ENCODE measurements at regions not wholly inside any gene's neighbourhood (a gene's known extent, or its start where the extent isn't known, plus 50 kb on each side); places are given as distances from the start of the nearest gene placed in this dataset.

GRCh38 chr7:117997862-117998825 is 124.9 kb upstream of the CTTNBP2 start:
- no peak for TF ChIP-seq CTCF (IDR thresholded peaks at IDR 0.05; ENCODE audit: insufficient read depth, low read length, poor library complexity, severe bottlenecking)
- DNase-seq (ENCODE audit: extremely low read depth, insufficient read length), result no peak

GRCh38 chr7:118000480-118001202 is 127.4 kb upstream of the CTTNBP2 start:
- DNase-seq (ENCODE audit: extremely low read depth, insufficient read length), result no peak
- no peak for TF ChIP-seq CTCF (IDR thresholded peaks at IDR 0.05; ENCODE audit: insufficient read depth, low read length, poor library complexity, severe bottlenecking)
- no peaks in the 10 kb centered on the region for H3K27me3 ChIP-seq (replicated peaks; ENCODE audit: control insufficient read depth, insufficient read depth, low read length)

More at GRCh38 chr7:117997862-117998825, 124.9 kb upstream of the CTTNBP2 start:
- Histone ChIP-seq H3K27me3 (replicated peaks; ENCODE audit: control insufficient read depth, insufficient read depth, low read length) (no peaks in the 10 kb centered on the region), H3K4me3 (replicated peaks; ENCODE audit: low read depth, low read length) (no peak overlapping the region), H3K36me3 (ENCODE audit: control insufficient read depth, insufficient read depth, low read length) (no peaks in the 10 kb centered on the region)

GRCh38 chr7:118003476-118003875 is 130.2 kb upstream of the CTTNBP2 start:
- Histone ChIP-seq H3K4me3 (replicated peaks; ENCODE audit: low read depth, low read length) (no peak overlapping the region), H3K27me3 (replicated peaks; ENCODE audit: control insufficient read depth, insufficient read depth, low read length) (no peaks in the 10 kb centered on the region), H3K36me3 (ENCODE audit: control insufficient read depth, insufficient read depth, low read length) (no peaks in the 10 kb centered on the region)
- no peak for DNase-seq (ENCODE audit: extremely low read depth, insufficient read length)
- no peak for TF ChIP-seq CTCF (IDR thresholded peaks at IDR 0.05; ENCODE audit: insufficient read depth, low read length, poor library complexity, severe bottlenecking)

More at GRCh38 chr7:118000480-118001202, 127.4 kb upstream of the CTTNBP2 start:
- no peaks in the 10 kb centered on the region for H3K36me3 ChIP-seq (ENCODE audit: control insufficient read depth, insufficient read depth, low read length)
- H3K4me3 ChIP-seq (replicated peaks; ENCODE audit: low read depth, low read length), result no peak overlapping the region

GRCh38 chr7:118005026-118005425 is 131.8 kb upstream of the CTTNBP2 start:
- no peak for TF ChIP-seq CTCF (IDR thresholded peaks at IDR 0.05; ENCODE audit: insufficient read depth, low read length, poor library complexity, severe bottlenecking)
- Histone ChIP-seq H3K4me3 (replicated peaks; ENCODE audit: low read depth, low read length) (no peak overlapping the region), H3K27me3 (replicated peaks; ENCODE audit: control insufficient read depth, insufficient read depth, low read length) (no peaks in the 10 kb centered on the region), H3K36me3 (ENCODE audit: control insufficient read depth, insufficient read depth, low read length) (no peaks in the 10 kb centered on the region)
- no peak for DNase-seq (ENCODE audit: extremely low read depth, insufficient read length)

GRCh38 chr7:118006979-118007378 is 133.7 kb upstream of the CTTNBP2 start:
- DNase-seq (ENCODE audit: extremely low read depth, insufficient read length), result no peak
- H3K27me3 ChIP-seq (replicated peaks; ENCODE audit: control insufficient read depth, insufficient read depth, low read length), result no peaks in the 10 kb centered on the region
- no peak overlapping the region for H3K4me3 ChIP-seq (replicated peaks; ENCODE audit: low read depth, low read length)
- H3K36me3 ChIP-seq (ENCODE audit: control insufficient read depth, insufficient read depth, low read length), result no peaks in the 10 kb centered on the region
- no peak for TF ChIP-seq CTCF (IDR thresholded peaks at IDR 0.05; ENCODE audit: insufficient read depth, low read length, poor library complexity, severe bottlenecking)
